ENCODE measurements at regions not wholly inside any gene's neighbourhood (a gene's known extent, or its start where the extent isn't known, plus 50 kb on each side); places are given as distances from the start of the nearest gene placed in this dataset.

GRCh38 chrX:4690521-4690920 is 977.1 kb upstream of the PRKX start:
- Mint-ChIP-seq H3K27me3 (no peaks in the 10 kb centered on the region), H3K4me1 (ENCODE audit: low read depth) (no peaks in the 10 kb centered on the region), H3K9me3 (peaks cover 5% of the 10 kb centered on the region), H3K36me3 (ENCODE audit: low read depth) (no peaks in the 10 kb centered on the region), H3K27ac (no peak overlapping the region), H3K4me3 (no peak overlapping the region)
- TF ChIP-seq CTCF (IDR thresholded peaks at IDR 0.05), result no peak
- ChIA-PET POLR2A (no interaction called here), CTCF (no interaction called here)
- intact Hi-C loops (cut with micrococcal nuclease), result no loop called here
- DNase-seq, result no peak
- ATAC-seq, result no peak

GRCh38 chrX:4682636-4683035 is 969.2 kb upstream of the PRKX start:
- CTCF ChIA-PET, result no interaction called here
- Mint-ChIP-seq H3K9me3 (peaks cover under 1% of the 10 kb centered on the region), H3K4me1 (ENCODE audit: low read depth) (no peaks in the 10 kb centered on the region), H3K27me3 (no peaks in the 10 kb centered on the region), H3K36me3 (ENCODE audit: low read depth) (no peaks in the 10 kb centered on the region), H3K27ac (no peak overlapping the region), H3K4me3 (no peak overlapping the region)
- intact Hi-C loops (cut with micrococcal nuclease), result no loop called here
- ATAC-seq (no peak), DNase-seq (no peak)
- no peak for TF ChIP-seq CTCF (IDR thresholded peaks at IDR 0.05)
- POLR2A ChIA-PET, result no interaction called here

- H3K4me1 Mint-ChIP-seq (ENCODE audit: low read depth), result no peaks in the 10 kb centered on the region
- H3K4me3 Mint-ChIP-seq, result no peak overlapping the region
- TF ChIP-seq CTCF (IDR thresholded peaks at IDR 0.05), result no peak
- DNase-seq (no peak), ATAC-seq (no peak)
- H3K27ac Mint-ChIP-seq, result no peak overlapping the region
- CTCF ChIA-PET, result no interaction called here
- H3K27me3 Mint-ChIP-seq, result no peaks in the 10 kb centered on the region
- intact Hi-C loops (cut with micrococcal nuclease), result no loop called here
- no peaks in the 10 kb centered on the region for H3K9me3 Mint-ChIP-seq
- POLR2A ChIA-PET, result interaction anchor here (0.7 kb wide), 1 partner anchor 850 kb away, joined by 3 read pairs; no protein-coding TSS in a partner anchor
- no peaks in the 10 kb centered on the region for H3K36me3 Mint-ChIP-seq (ENCODE audit: low read depth)
Measured at GRCh38 chrX:4675686-4676300, 962.3 kb upstream of the PRKX start.

- intact Hi-C loops (cut with micrococcal nuclease), result no loop called here
- ChIA-PET CTCF (no interaction called here), POLR2A (no interaction called here)
- H3K27me3 Mint-ChIP-seq, result no peaks in the 10 kb centered on the region
- H3K27ac Mint-ChIP-seq, result no peak overlapping the region
- no peak overlapping the region for H3K4me3 Mint-ChIP-seq
- no peaks in the 10 kb centered on the region for H3K4me1 Mint-ChIP-seq (ENCODE audit: low read depth)
- no peak for ATAC-seq
- DNase-seq, result no peak
- no peaks in the 10 kb centered on the region for H3K9me3 Mint-ChIP-seq
- H3K36me3 Mint-ChIP-seq (ENCODE audit: low read depth), result no peaks in the 10 kb centered on the region
- no peak for TF ChIP-seq CTCF (IDR thresholded peaks at IDR 0.05)
Measured at GRCh38 chrX:4674028-4674782, 960.8 kb upstream of the PRKX start.

GRCh38 chrX:4671344-4671743 is 957.9 kb upstream of the PRKX start:
- ChIA-PET POLR2A (no interaction called here), CTCF (no interaction called here)
- ATAC-seq (no peak), DNase-seq (no peak)
- no peaks in the 10 kb centered on the region for H3K4me1 Mint-ChIP-seq (ENCODE audit: low read depth)
- H3K27me3 Mint-ChIP-seq, result no peaks in the 10 kb centered on the region
- no peaks in the 10 kb centered on the region for H3K9me3 Mint-ChIP-seq
- H3K27ac Mint-ChIP-seq, result no peak overlapping the region
- no peak overlapping the region for H3K4me3 Mint-ChIP-seq
- intact Hi-C loops (cut with micrococcal nuclease), result no loop called here
- no peak for TF ChIP-seq CTCF (IDR thresholded peaks at IDR 0.05)
- no peaks in the 10 kb centered on the region for H3K36me3 Mint-ChIP-seq (ENCODE audit: low read depth)
